Activated naive CD4-positive, alpha-beta T cell treated with anti-CD3 and anti-CD28 coated beads, Interleukin-2, amount 50 U/mL, for 16 hours (primary cell): ENCODE measurements at regions not wholly inside any gene's neighbourhood (a gene's known extent, or its start where the extent isn't known, plus 50 kb on each side); places are given as distances from the start of the nearest gene placed in this dataset.
"Not testable (repeated sequence)": the region's sequence is repeated elsewhere in the genome, so short reads cannot be mapped to it uniquely, and the experiment has no call there.

Experiments used
- DNase-seq: peaks from one replicate; pipeline ENCODE4 v3.0.0-alpha.2; 2020

DNA sequence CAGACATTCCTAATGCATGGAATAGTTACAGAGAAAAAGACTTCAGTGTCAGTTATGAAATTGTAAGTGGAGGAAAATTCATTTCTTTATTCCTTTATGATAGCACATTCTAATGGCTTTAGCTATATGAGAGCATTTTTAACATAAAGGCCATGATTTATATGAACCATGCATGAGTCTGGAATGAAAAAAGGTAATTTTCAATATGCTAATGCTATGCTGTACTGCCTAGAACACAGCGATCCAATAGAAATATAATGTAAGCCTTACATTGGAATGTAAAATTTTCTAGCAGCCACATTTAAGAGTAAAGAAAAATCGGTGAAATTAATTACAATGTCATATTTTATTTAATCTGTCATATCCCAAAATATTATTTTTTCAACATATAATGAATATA is 932.0 kb downstream of the C4orf33 start:
- no peak for DNase-seq

DNA sequence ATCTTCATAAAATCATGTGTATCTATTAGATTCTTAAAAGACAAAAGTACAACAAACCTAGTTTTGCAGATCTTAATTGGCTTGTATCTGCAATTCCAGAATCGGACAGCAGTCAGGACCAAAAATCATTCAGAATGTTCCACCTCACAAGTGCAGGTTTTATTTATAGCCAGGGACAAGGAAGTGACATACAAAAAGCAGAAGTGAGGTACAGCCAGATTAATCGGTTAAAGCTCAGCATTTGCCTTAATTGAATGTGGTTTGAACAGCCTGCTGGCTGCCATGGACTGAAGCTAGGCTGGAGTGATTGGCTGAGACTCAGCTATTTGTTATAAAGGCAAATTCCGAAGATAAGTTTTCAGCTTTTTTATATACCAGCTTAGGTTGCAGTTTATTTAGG is 932.6 kb downstream of the C4orf33 start:
- DNase-seq = no peak

DNA sequence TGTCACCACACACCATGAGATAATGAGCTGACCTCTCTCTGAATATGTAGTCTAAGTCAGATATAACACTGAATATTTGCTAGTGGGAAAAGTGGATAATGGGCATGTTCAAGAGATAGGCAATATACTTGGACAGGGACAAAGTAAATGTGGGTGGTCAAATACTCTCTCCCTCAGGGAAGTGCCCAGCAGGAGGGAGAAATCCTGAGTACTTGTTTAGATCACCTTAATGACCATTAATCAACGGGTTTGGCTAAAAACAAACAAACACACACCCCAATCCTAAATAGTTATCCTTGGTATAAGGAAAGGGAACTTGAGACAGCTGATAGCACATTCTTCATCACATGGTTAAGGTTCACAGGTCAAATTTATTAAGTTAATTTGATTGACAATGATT is 933.5 kb downstream of the C4orf33 start:
- DNase-seq = no peak

DNA sequence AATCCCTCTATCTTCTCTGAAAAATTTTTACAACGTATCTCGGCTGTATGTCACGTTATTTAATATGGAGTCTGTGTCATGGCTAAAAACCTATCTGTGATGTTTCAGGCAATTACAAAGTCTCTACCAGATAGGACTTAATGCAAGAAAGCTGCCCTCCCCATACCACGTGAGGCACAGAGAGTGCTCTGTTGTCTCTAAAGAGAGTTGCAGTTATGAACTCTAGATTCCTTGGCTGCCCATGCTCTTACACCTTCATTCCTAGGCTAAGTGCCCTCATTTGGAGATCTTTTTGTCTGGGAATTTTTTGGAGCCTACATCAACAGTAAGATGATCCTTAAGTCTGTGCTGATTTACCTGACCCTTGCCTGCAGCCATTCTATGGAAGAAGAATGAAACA is 935.9 kb downstream of the C4orf33 start:
- DNase-seq = no peak

DNA sequence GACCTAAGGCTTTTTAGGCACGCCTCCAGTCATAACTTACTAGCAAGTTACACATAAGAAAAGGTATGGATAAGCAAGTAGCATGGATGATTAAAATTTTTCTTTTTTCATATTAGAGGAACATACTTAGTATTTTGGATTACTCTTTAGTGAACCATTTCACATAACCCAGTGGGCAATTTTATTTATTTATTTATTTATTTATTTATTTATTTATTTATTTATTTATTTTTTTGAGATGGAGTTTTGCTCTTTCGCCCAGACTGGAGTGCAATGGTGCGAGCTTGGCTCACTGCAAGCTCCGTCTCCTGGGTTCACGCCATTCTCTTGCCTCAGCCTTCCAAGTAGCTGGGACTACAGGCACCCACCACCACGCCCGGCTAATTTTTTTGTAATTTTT is 937.7 kb downstream of the C4orf33 start:
- DNase-seq = not testable (repeated sequence)

DNA sequence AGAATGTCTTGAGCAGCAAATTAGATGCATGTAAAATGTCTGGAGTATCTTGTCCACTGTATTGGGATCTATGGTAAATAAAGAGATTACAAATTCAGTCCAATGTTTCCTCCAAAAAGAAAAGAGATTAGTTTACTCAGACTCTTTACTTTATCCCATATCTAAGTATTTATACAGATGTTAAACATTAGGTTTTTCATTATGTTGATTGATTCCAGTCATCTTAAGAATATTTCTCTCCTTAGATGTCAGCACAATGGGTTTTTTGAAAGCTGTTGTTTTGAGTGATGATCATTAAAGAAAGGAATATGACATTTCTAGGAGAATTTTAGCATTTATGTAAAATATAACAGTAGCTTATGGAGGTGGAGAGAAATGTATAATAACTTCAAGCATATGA is 938.9 kb downstream of the C4orf33 start:
- DNase-seq = no peak

DNA sequence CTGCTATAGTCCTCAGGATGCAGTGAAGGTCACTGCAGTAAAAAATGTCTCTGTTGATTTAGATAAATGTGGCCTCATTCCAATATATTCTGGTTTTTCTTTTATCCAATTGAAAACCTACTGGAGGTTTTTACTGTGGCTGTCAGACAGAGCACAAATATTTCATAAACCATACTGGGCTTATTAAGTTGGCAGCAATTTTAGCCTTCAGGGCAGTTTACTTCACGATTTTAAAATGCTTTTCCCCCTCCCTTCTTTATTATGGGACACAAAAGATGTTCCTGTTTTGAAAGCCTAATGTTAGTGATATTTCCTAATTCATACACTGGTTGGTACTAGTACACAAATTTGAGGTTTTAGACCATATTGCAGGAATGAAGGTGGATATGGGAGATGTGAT is 939.4 kb downstream of the C4orf33 start:
- no peak for DNase-seq

DNA sequence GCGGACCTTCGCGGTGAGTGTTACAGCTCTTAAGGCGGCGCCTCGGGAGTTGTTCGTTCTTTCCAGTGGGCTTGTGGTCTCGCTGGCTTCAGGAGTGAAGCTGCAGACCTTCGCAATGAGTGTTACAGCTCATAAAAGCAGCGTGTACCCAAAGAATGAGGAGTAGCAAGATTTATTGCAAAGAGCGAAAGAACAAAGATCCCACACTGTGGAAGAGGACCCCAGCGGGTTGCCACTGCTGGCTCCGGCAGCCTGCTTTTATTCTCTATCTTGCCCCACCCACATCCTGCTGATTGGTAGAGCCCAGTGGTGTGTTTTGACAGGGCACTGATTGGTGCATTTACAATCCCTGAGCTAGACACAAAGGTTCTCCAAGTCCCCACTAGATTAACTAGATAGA is 941.9 kb downstream of the C4orf33 start:
- DNase-seq = not testable (repeated sequence)

DNA sequence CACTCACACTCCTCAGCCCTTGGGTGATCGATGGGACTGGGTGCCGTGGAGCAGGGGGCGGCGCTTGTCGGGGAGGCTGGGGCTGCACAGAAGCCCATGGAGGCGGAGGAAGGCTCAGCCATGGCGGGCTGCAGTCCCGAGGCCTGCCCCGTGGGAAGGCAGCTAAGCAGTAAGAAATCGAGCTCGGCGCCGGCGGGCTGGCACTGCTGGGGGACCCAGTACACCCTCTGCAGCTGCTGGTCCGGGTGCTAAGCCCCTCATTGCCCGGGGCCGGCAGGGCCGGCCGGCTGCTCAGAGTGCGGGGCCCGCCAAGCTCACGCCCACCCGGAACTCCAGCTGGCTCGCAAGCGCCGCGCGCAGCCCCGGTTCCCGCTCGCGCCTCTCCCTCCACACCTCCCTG is 942.6 kb downstream of the C4orf33 start:
- DNase-seq = not testable (repeated sequence)

DNA sequence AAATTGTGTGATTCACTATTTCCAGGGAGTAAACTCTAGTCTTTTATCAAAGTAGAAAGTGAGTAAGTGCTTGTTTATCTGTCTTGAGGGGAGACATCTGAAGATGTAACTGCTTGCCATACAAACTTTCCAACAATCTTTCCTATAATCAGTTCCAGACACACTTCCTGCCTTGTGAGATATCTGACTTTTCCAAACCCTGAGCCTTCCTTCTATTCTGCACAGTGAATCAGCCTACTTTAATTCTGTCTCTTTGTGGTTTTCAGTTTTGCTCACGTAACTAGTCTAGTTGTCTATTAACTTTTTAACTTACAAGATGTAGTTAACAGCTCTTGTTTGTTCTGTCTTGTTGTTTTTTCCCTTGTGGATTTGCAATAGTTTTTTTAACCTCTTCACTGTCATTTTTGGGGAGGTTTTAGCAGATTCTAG is 947.8 kb downstream of the C4orf33 start:
- no peak for DNase-seq

DNA sequence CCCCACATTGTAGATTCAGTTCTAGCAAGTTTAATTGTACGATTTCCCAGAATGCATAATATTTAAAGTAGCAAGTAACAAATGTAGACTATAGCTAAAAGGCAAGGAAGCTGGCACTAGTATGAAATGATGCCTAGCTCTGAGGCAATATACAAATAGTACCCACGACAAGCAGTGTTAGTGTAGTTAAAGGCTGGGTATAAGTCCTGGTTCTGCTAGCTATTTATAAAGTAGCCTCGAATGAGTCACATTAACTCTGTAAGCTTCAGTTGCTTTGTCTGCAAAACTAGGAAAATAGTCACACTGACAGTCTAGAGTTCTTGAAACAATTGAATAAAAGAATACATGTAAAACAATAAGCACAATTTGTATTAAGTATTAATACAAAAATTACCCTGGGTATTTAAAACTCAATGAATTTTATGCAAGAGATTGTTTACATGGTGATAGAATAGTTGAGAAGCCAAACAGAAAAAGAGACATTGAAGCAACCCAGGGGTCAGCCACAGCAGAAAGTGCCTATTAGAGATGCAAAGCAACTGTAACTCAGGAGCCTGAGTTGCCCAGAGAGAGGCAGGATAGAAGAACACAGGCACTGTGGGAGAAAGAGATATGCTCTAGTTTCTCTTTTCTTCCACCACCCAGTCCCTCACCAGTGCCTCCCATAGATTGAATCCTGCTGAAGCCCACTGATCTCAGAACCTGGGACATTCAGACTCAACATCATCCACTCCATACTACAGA is 949.0 kb downstream of the C4orf33 start:
- DNase-seq = no peak

DNA sequence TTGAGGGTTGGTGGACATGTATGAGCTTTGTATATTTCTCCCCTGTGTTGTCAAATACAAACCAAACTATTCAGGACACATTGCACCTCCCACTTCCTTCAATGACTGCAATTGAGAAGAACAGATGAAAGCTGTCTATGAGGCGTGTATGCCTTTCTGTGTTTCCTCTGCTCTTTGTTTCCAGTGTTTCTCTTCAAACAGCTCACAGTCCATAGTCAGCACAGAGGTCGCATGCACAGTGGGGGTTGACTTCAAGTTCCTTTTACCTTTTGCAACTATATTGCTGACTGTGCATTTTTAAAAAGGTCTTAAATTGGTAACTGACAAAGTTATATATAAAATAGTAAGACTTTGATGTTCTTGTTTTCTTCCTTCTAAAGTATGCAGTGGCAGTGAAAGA is 957.8 kb downstream of the C4orf33 start:
- DNase-seq = no peak

DNA sequence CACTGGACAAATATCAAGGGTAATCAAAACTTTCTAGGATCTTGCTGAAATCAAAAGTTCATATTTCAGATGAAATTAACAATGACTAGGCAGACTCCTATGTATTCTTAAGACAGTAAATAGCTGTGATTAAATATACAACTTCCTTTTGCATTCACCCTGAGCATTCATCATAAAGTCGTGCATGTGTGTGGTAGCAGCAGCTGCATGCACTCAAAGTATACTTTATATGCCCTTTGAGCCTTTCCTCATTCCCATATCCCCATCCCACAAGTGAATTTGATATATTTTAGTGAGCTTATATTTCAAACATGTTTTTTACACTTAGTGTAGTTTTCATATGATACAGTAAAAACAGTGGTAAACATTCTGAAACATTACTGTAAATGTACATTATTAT is 959.0 kb downstream of the C4orf33 start:
- no peak for DNase-seq

DNA sequence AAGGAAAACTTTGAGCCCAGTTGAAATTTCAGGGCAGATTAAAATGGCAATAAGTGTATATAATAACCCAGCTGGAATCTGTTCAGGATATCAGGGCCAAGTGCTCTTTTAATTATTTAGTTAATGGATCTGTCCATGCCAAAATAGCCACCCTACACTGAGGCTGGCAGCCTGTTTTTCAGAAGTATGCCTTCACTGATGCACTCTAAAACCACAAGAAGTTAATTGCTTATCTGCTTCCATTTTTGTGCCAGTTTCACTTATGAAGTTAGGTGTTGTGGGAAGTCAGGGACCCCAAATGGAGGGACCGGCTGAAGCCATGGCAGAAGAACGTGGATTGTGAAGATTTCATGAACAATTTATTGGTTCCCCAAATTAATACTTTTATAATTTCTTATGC is 960.3 kb downstream of the C4orf33 start:
- DNase-seq = no peak

DNA sequence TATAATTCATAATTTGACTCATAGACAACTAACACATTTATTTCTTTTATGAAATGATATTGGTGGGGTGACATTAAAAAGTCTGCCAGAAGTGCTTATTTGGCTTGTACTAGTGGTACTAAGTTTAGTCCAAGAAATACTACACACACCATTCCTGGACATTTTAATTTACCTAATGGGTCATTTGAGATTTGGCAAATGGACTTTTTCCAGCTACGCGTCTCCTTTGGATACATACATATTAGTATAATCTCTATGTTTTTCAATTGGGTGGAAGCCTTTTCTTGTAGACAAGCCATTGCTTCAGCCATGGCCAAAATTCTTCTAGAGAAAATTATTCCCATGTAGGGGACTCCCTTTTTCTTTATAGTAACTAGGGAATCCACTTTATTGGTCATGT is 968.5 kb downstream of the C4orf33 start:
- no peak for DNase-seq

DNA sequence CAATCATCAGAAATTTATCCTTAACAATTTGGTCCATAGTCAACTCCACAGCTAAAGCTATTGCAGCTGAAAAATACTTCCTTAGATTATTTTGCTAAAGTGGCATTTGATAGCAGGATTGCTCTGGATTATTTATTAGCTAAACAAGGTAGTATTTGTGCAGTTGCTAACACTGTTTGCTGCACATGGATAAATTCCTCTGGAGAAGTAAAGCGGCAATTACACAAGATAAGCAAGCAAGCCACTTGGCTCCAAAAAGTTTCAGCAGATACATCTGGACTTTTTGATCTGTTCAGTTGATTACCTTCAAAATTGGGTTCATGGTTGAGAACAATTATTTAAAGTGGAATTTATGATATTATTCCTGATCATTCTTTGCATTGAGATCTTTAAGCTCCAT is 971.5 kb downstream of the C4orf33 start:
- no peak for DNase-seq

DNA sequence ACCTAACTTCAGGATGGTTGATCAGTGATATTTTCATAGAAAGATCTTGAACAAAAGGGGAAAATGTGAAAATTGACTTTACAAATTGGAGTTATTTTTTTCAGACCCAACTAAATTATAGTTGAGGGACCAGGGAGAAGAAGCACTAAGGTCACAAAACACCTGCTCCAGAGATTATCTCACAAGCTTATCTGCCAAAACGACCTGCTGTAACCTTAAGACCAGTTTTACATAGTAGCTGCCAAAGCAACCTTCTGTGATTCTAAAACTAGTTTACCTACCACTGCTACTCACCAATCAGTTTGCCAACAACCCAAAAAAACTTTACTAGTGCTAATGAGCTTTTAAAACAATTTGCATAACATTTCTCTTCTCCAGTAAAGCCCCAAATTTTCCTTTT is 972.1 kb downstream of the C4orf33 start:
- DNase-seq = no peak

DNA sequence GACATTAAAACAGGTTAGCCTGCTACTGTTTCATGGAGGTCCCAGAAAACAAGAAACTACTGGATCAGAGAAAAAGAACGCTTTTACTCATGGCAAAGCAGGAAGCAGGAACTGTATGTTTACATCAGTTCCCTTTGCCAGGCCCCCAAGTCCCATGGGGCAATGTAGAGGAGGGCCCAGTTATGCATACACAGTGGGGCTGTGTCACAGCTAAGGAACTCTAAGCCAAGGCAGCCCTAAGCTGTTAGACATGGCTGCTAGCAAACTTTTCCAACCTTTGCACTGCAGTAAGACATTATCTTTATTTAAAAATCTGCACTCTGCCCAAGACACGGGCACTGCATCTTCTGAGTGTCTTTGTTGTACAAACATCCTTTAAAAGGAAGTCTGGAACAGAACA is 975.8 kb downstream of the C4orf33 start:
- DNase-seq = no peak

DNA sequence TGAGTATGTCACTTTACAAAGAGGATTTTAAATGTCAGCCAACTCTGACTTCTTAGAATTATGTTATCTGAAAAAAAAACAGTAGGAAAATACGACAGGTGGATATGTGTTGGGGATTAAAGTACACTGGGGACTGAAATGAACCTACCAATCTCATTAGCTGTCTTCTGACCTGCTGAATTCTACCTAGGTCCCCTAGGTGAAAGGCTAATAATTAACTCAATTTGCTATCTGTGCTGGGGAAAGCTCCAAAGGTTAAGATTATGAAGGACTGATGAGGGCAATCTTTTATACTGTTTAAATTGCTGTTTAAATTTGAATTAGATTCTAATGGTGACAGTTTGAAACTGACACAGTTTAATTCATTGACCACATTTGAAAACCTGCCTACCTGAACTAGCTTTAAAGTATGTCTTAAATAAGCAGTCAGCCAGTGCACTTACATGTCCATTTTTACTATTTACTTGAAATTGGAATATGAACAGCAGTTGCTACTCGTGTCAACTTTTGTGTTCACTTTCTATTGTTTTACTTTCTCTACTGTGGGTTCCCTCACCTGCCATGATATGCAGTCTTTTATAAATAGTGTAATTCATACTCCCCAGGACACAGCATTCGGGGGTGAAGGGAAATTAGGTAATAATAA is 977.3 kb downstream of the C4orf33 start:
- DNase-seq = no peak

DNA sequence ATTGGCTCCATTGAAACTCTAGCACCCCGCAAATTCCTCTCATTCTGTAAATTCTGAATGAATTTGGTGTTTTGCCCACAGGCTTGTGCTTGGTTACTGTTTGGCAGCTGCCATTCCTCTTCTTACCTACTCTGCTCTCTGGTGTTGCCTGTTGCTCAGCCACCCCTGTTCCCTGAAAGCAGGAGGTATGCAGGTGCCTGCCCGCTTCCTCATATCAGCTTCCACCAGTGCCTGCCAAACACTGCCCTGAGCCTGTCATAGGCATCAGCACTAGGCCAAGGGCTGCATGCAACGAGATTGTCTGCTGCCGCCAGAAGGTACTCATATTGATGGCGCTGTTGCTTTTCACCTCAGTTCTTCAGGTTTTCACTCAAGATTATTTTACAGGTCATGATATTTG is 978.1 kb downstream of the C4orf33 start:
- DNase-seq = no peak

DNA sequence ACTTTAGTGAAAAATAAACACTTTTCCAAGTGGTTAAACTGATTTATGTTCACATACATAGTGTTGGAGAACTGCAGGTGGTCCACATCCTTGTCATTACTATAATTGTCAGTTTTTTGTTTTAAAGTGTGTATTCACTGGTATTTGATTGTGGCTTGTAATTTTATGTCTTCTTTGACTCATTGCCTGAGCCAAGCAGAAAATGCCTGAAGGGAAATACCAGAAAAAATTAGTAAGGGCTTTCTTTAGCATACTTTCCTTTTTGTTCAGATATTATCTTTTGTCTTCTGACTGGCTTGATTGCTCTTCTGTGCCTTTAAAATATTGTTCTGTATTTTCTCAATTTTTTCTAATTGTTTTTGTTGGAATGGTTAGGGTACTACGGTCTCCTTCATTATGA is 981.3 kb downstream of the C4orf33 start:
- no peak for DNase-seq

DNA sequence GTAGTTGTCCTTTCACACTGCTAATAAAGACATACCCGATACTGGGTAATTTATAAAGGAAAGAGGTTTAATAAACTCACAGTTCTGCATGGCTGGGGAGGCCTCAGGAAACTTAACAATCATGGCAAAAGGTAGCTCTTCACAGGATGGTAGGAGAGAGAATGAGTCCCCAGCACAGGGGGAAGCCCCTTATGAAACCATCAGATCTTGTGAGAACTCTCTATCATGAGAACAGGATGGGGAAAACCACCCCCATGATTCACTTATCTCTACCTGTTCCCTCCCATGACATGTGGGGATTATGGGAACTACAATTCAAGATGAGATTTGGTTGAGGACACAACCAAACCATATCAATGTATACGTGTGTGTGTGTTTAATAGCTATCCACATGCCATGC is 983.1 kb downstream of the C4orf33 start:
- not testable (repeated sequence) for DNase-seq

DNA sequence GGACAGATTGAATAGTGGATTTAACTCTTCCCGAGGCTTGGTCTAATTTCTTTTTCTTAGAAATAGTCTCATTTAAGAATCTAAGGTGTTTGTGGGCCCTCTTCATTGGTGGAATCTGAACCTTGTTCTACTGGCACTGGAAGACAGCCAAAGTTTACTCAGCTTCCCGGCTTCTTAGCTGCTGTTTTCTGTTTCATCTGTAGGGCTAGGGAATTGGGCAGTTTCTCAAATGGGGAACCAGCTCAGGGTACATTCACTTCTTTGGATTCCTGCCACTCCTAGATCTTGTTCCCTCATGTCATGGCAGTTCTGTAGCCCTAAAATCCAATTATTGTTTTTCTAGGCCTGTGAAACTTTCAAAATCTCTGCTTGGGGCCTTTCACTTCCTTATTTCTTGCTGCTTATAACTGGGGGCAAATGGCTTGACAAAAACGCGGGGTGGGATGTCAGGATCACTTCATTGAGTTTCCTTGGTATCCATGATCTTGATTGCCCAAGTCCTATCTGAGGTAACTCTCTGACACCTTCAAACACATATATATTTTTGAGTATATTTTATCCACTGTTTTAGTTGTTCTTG is 985.0 kb downstream of the C4orf33 start:
- DNase-seq = no peak

DNA sequence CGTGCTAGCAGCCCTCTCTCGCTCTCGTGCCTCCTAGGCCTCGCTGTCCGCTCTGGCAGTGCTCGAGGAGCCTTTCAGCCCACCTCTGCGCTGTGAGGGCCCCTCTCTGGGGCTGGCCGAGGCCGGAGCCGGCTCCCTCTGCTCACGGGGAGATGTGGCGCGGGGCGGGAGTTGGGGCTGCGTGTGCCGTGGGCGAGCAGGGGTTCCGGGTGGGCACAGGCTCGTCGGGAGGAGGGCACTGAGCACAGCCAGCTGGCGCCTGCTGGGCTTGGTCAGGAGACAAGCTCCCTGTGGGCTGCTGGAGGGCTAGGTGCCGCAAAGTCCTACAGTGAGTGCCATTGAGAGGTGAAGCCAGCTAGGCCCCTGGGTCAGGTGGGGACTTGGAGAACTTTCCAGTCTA is 994.5 kb downstream of the C4orf33 start:
- DNase-seq = no peak
